Left forelimb (tissue), 1 donor: ENCODE measurements at regions not wholly inside any gene's neighbourhood (a gene's known extent, or its start where the extent isn't known, plus 50 kb on each side); places are given as distances from the start of the nearest gene placed in this dataset.
"Not testable (repeated sequence)": the region's sequence is repeated elsewhere in the genome, so short reads cannot be mapped to it uniquely, and the experiment has no call there.

Source experiments
- DNase-seq: peaks from one replicate; pipeline ENCODE4 v3.0.0-alpha.2; 2018; ENCODE audit warnings: low spot score

- DNase-seq: no peak
Observed at GRCh38 chr9:82911996-82912395, 150.9 kb downstream of the RASEF start.

DNA sequence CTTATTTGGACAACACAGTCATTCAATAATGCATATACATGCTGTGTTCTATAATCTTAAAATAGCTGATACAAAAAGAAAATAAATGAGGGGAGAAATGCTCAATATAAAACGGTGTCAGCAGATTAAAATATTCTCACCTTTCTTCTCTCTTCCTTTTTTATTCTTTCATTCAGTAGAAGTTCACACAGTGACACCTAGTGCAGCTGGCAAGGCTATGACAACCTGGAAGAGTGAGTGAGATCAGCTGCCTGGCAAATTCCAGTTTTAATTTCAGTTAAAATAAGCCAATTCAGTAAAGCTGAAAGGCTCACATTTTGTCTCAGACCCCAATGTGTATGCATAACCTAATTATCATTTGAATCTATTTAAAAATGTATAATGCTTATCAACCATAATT lies 150.3 kb downstream of the RASEF start:
- no peak for DNase-seq

- DNase-seq: not testable (repeated sequence)
Observed at GRCh38 chr9:82916238-82916637, 146.7 kb downstream of the RASEF start.

DNA sequence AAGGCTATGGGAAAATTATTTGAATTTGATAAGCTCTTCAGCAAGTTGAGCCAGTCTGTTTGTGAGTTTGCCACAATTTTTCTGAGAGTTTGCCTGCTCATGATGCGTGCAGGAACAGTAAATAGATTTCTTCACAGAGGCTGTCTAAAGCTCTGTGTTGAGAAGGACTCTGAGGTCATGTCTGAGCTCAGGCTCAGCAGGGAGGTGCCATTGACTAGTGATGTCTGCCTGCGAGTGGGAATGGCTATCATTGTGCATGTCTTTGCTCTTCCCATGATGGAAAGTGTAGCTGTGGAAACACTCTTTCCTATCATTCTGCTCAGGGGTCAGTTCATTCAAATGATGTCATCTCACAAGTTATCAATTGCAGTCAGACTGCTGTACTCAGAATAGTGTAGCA lies 142.8 kb downstream of the RASEF start:
- no peak for DNase-seq

- DNase-seq: no peak
Observed at GRCh38 chr9:82922686-82923085, 140.3 kb downstream of the RASEF start.

- DNase-seq: no peak
Observed at GRCh38 chr9:82923092-82923911, 139.6 kb downstream of the RASEF start.

DNA sequence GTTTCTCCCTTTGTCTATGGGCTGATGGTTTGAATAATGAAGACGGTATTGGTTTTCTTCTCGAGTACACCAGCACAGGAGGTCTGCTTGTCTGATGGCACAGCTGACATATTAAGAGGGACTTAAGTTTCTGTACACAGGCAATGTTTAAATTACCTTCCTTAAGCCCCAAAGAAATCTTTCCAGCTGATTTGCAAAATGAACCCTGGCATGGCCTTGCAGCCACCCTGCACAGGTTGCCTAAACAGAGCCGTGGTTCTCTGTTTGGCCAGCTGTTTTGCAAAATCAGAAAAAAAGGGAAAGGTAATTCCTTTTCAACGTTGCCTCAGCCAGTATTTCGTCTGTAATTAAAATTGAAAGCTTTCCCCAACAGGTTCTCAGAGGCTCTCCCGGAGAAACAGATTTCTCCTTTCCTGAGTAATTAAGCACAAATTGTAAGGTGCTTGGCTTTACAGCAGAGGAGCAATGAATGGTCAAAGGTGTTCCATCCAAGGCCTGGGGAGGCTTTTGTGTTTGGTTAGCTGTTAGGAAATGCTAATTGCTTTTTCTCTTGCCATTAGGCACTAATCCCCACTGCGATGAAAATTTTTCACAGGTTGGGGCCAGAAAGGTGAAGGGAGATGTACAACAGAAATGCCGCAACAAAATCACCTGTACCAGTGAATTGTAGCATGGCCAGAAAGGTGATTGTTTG lies 138.9 kb downstream of the RASEF start:
- no peak for DNase-seq
